SK-N-MC (cell line): ENCODE measurements at regions not wholly inside any gene's neighbourhood (a gene's known extent, or its start where the extent isn't known, plus 50 kb on each side); places are given as distances from the start of the nearest gene placed in this dataset.

Source experiments
- DNase-seq: peaks from one replicate; pipeline ENCODE4 v3.0.0-alpha.2; 2011; ENCODE audit warnings: low read depth, low spot score
- H3K27ac ChIP-seq: fragments of 200-600 bp; sonication (generic); 2 replicates; pipeline ENCODE4 v1.5.1; 2016; ENCODE audit warnings: mixed run types
- H3K36me3 ChIP-seq: fragments of 200-600 bp; sonication (generic); 2 replicates; pipeline ENCODE4 v1.6.1; 2017; ENCODE audit warnings: antibody characterized with exemption, low read length, mixed read lengths; ENCODE audit not compliant: insufficient read depth
- H3K4me3 ChIP-seq: fragments of 200-600 bp; sonication (generic); 2 replicates; pipeline ENCODE4 v1.5.1; 2016
- H3K9ac ChIP-seq: fragments of 200-600 bp; sonication (generic); 2 replicates; pipeline ENCODE4 v1.8.0; 2017; ENCODE audit warnings: mixed run types, mixed read lengths; ENCODE audit not compliant: insufficient read length
- H3K9me3 ChIP-seq: fragments of 200-600 bp; sonication (generic); 2 replicates; pipeline ENCODE4 v1.6.1; 2017; ENCODE audit warnings: low read depth, mild to moderate bottlenecking, antibody characterized with exemption, low read length, moderate library complexity, mixed read lengths
- EZH2 ChIP-seq: fragments of 200-600 bp; sonication (generic); IDR thresholded peaks from one replicate; pipeline ENCODE4 v1.6.1; 2017; ENCODE audit warnings: antibody characterized with exemption
- FOXP2 ChIP-seq: optimal IDR thresholded peaks from 2 replicates; pipeline ENCODE3; 2011; ENCODE audit warnings: mild to moderate bottlenecking, moderate library complexity; ENCODE audit not compliant: insufficient read depth; ENCODE audit errors: extremely low read length, control extremely low read depth
- POLR2AphosphoS5 ChIP-seq: IDR thresholded peaks from 2 replicates; pipeline ENCODE4 v1.6.1; 2012; ENCODE audit warnings: mild to moderate bottlenecking, low read depth, low read length, borderline replicate concordance

GRCh38 chr1:14367451-14367850 is 231.0 kb upstream of the KAZN start:
- no peak overlapping the region for H3K4me3 ChIP-seq
- no peaks in the 10 kb centered on the region for H3K36me3 ChIP-seq
- H3K9ac ChIP-seq, result no peak overlapping the region
- TF ChIP-seq POLR2AphosphoS5, result no peak
- no peaks in the 10 kb centered on the region for H3K9me3 ChIP-seq
- no peak overlapping the region for H3K27ac ChIP-seq
- no peak for DNase-seq

GRCh38 chr1:14369526-14370213 is 228.8 kb upstream of the KAZN start:
- Histone ChIP-seq H3K9me3 (no peaks in the 10 kb centered on the region), H3K9ac (no peak overlapping the region), H3K4me3 (no peak overlapping the region), H3K27ac (no peak overlapping the region), H3K36me3 (no peaks in the 10 kb centered on the region)
- no peak for DNase-seq
- TF ChIP-seq POLR2AphosphoS5, result no peak
- TF ChIP-seq FOXP2, result no peak
- TF ChIP-seq EZH2, result no peak

GRCh38 chr1:14371771-14372497 is 226.6 kb upstream of the KAZN start:
- Histone ChIP-seq H3K9me3 (no peaks in the 10 kb centered on the region), H3K36me3 (no peaks in the 10 kb centered on the region), H3K27ac (no peak overlapping the region), H3K9ac (no peak overlapping the region), H3K4me3 (no peak overlapping the region)
- DNase-seq, result no peak
- no peak for TF ChIP-seq POLR2AphosphoS5
- TF ChIP-seq EZH2, result no peak
- TF ChIP-seq FOXP2, result no peak

GRCh38 chr1:14372526-14372925 is 226.0 kb upstream of the KAZN start:
- TF ChIP-seq POLR2AphosphoS5 (no peak), EZH2 (no peak), FOXP2 (no peak)
- Histone ChIP-seq H3K36me3 (no peaks in the 10 kb centered on the region), H3K4me3 (no peak overlapping the region), H3K9ac (no peak overlapping the region), H3K27ac (no peak overlapping the region), H3K9me3 (no peaks in the 10 kb centered on the region)
- DNase-seq, result no peak

GRCh38 chr1:14373081-14373758 is 225.3 kb upstream of the KAZN start:
- no peak overlapping the region for H3K9ac ChIP-seq
- H3K4me3 ChIP-seq, result no peak overlapping the region
- TF ChIP-seq FOXP2, result no peak
- TF ChIP-seq EZH2, result no peak
- no peak for TF ChIP-seq POLR2AphosphoS5
- no peak for DNase-seq
- no peaks in the 10 kb centered on the region for H3K36me3 ChIP-seq
- no peaks in the 10 kb centered on the region for H3K9me3 ChIP-seq
- no peak overlapping the region for H3K27ac ChIP-seq

- Histone ChIP-seq H3K9me3 (no peaks in the 10 kb centered on the region), H3K4me3 (no peak overlapping the region), H3K36me3 (no peaks in the 10 kb centered on the region), H3K27ac (no peak overlapping the region), H3K9ac (no peak overlapping the region)
- no peak for DNase-seq
- TF ChIP-seq EZH2, result no peak
- TF ChIP-seq POLR2AphosphoS5, result no peak
- TF ChIP-seq FOXP2, result no peak
Measured at GRCh38 chr1:14375226-14375625, 223.3 kb upstream of the KAZN start.

- Histone ChIP-seq H3K9ac (no peak overlapping the region), H3K36me3 (no peaks in the 10 kb centered on the region), H3K9me3 (no peaks in the 10 kb centered on the region), H3K27ac (no peak overlapping the region), H3K4me3 (no peak overlapping the region)
- DNase-seq, result no peak
- TF ChIP-seq FOXP2 (no peak), EZH2 (no peak), POLR2AphosphoS5 (no peak)
Measured at GRCh38 chr1:14377386-14377785, 221.1 kb upstream of the KAZN start.

- DNase-seq, result no peak
- TF ChIP-seq FOXP2, result no peak
- no peak for TF ChIP-seq POLR2AphosphoS5
- TF ChIP-seq EZH2, result no peak
- Histone ChIP-seq H3K9me3 (no peaks in the 10 kb centered on the region), H3K4me3 (no peak overlapping the region), H3K36me3 (no peaks in the 10 kb centered on the region), H3K27ac (no peak overlapping the region), H3K9ac (no peak overlapping the region)
Measured at GRCh38 chr1:14380408-14380807, 218.1 kb upstream of the KAZN start.
